K562 (cell line): ENCODE measurements at regions not wholly inside any gene's neighbourhood (a gene's known extent, or its start where the extent isn't known, plus 50 kb on each side); places are given as distances from the start of the nearest gene placed in this dataset.

Source experiments
- CBX1 ChIP-seq: sonication (generic); IDR thresholded peaks from 2 replicates; pipeline ENCODE4 v1.6.1; 2016; ENCODE audit warnings: antibody characterized with exemption, low read depth, mild to moderate bottlenecking
- CHCHD3 ChIP-seq: fragments of 250-450 bp; sonication (Bioruptor Pico); IDR thresholded peaks from 2 replicates; pipeline ENCODE4 v2.1.2; 2022; ENCODE audit warnings: mild to moderate bottlenecking
- GTF2F1 ChIP-seq: IDR thresholded peaks from 2 replicates; pipeline ENCODE4 v1.6.1; 2011; ENCODE audit warnings: low read depth, low read length, improper control_type of control experiment
- JUN ChIP-seq, 2 experiments: sonication (generic) in 1 of 2; formaldehyde crosslinking in 1 of 2; IDR thresholded peaks; 2 replicates each; pipeline versions ENCODE4 v1.6.1 to v1.8.0; 2012 to 2022; ENCODE audit warnings: borderline replicate concordance in 2 of 2, mild to moderate bottlenecking in 2 of 2, improper control_type of control experiment in 1 of 2, low read depth in 1 of 2, low read length in 1 of 2, missing genetic modification reagents in 1 of 2
- SIN3A ChIP-seq, 2 experiments: fragments of 150-350 bp in 1 of 2; IDR thresholded peaks; 2 replicates each; pipeline ENCODE4 v1.6.1; 2011 to 2016; ENCODE audit warnings: borderline replicate concordance in 2 of 2, low read depth in 2 of 2, low read length in 2 of 2, mild to moderate bottlenecking in 2 of 2, moderate library complexity in 2 of 2; ENCODE audit not compliant: control insufficient read depth in 1 of 2
- TGIF2 ChIP-seq: sonication (generic); formaldehyde crosslinking; IDR thresholded peaks from 2 replicates; pipeline ENCODE4 v1.8.1; 2022; ENCODE audit warnings: mild to moderate bottlenecking, missing genetic modification reagents, moderate library complexity
- ZC3H4 ChIP-seq: sonication (generic); formaldehyde crosslinking; IDR thresholded peaks from 2 replicates; pipeline ENCODE4 v1.9.0; 2021; ENCODE audit warnings: missing genetic modification reagents, borderline replicate concordance
- ZFX ChIP-seq: sonication (generic); formaldehyde crosslinking; IDR thresholded peaks from 2 replicates; pipeline ENCODE4 v1.8.0; 2022; ENCODE audit warnings: mild to moderate bottlenecking, missing genetic modification reagents, moderate library complexity
- TF ChIP-seq, protein P1 (sequence below): sonication (generic); formaldehyde crosslinking; IDR thresholded peaks from 2 replicates; pipeline ENCODE4 v1.8.0; 2022; ENCODE audit warnings: mild to moderate bottlenecking, missing genetic modification reagents
- TF ChIP-seq, protein P2 (sequence below), 2 experiments: fragments of 450-650 bp in 1 of 2; IDR thresholded peaks; 2 replicates each; pipeline ENCODE4 v1.6.1; 2011 to 2017; ENCODE audit warnings: low read depth in 2 of 2, antibody characterized with exemption in 1 of 2, borderline replicate concordance in 1 of 2, low read length in 1 of 2, mild to moderate bottlenecking in 1 of 2, mixed read lengths in 1 of 2; ENCODE audit not compliant: control insufficient read depth in 1 of 2
- TF ChIP-seq, protein P3 (sequence below): sonication (generic); formaldehyde crosslinking; IDR thresholded peaks from 2 replicates; pipeline ENCODE4 v1.8.0; 2022; ENCODE audit warnings: missing genetic modification reagents, mild to moderate bottlenecking, borderline replicate concordance

DNA sequence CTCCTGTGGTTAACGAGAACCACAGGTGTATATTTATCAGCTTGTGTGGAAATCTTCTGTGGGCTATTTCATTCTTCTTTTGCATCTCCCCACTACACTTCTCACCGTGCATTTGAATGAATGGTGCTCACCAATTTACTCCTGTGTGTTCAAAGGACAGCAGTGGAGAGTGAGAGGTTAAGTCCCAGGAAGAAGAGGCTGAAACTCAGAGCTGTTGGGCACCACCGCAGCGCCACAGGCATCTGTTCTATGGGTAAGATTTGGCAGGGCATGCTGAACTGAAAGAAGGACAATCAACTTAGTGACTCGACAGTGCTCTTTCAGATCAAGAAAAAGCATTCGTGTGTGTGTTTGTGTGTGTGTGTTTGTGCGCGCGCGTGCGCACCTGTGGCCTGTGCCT lies 297.9 kb upstream of the SIX2 start:
- TF ChIP-seq TGIF2 (CRISPR knock-in tag) (no peak), CHCHD3 (no peak), ZC3H4 (CRISPR knock-in tag) (no peak), GTF2F1 (no peak), JUN (IDR thresholded peaks at IDR 0.05; ENCODE audit: borderline replicate concordance, low read depth, low read length) (no peak), JUN (CRISPR knock-in tag; IDR thresholded peaks at IDR 0.05; ENCODE audit: borderline replicate concordance) (no peak), ZFX (CRISPR knock-in tag) (no peak), CBX1 (no peak), SIN3A (IDR thresholded peaks at IDR 0.05; ENCODE audit: borderline replicate concordance in 2 of 2, control insufficient read depth in 1 of 2, low read depth in 2 of 2, low read length in 2 of 2) (no peak)
- TF ChIP-seq, protein P1, sequence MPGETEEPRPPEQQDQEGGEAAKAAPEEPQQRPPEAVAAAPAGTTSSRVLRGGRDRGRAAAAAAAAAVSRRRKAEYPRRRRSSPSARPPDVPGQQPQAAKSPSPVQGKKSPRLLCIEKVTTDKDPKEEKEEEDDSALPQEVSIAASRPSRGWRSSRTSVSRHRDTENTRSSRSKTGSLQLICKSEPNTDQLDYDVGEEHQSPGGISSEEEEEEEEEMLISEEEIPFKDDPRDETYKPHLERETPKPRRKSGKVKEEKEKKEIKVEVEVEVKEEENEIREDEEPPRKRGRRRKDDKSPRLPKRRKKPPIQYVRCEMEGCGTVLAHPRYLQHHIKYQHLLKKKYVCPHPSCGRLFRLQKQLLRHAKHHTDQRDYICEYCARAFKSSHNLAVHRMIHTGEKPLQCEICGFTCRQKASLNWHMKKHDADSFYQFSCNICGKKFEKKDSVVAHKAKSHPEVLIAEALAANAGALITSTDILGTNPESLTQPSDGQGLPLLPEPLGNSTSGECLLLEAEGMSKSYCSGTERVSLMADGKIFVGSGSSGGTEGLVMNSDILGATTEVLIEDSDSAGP (CRISPR knock-in tag): no peak
- TF ChIP-seq, protein P2, sequence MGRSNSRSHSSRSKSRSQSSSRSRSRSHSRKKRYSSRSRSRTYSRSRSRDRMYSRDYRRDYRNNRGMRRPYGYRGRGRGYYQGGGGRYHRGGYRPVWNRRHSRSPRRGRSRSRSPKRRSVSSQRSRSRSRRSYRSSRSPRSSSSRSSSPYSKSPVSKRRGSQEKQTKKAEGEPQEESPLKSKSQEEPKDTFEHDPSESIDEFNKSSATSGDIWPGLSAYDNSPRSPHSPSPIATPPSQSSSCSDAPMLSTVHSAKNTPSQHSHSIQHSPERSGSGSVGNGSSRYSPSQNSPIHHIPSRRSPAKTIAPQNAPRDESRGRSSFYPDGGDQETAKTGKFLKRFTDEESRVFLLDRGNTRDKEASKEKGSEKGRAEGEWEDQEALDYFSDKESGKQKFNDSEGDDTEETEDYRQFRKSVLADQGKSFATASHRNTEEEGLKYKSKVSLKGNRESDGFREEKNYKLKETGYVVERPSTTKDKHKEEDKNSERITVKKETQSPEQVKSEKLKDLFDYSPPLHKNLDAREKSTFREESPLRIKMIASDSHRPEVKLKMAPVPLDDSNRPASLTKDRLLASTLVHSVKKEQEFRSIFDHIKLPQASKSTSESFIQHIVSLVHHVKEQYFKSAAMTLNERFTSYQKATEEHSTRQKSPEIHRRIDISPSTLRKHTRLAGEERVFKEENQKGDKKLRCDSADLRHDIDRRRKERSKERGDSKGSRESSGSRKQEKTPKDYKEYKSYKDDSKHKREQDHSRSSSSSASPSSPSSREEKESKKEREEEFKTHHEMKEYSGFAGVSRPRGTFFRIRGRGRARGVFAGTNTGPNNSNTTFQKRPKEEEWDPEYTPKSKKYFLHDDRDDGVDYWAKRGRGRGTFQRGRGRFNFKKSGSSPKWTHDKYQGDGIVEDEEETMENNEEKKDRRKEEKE (IDR thresholded peaks at IDR 0.05; ENCODE audit: borderline replicate concordance in 1 of 2, control insufficient read depth in 1 of 2, low read depth in 2 of 2, low read length in 1 of 2): no peak
- TF ChIP-seq, protein P3, sequence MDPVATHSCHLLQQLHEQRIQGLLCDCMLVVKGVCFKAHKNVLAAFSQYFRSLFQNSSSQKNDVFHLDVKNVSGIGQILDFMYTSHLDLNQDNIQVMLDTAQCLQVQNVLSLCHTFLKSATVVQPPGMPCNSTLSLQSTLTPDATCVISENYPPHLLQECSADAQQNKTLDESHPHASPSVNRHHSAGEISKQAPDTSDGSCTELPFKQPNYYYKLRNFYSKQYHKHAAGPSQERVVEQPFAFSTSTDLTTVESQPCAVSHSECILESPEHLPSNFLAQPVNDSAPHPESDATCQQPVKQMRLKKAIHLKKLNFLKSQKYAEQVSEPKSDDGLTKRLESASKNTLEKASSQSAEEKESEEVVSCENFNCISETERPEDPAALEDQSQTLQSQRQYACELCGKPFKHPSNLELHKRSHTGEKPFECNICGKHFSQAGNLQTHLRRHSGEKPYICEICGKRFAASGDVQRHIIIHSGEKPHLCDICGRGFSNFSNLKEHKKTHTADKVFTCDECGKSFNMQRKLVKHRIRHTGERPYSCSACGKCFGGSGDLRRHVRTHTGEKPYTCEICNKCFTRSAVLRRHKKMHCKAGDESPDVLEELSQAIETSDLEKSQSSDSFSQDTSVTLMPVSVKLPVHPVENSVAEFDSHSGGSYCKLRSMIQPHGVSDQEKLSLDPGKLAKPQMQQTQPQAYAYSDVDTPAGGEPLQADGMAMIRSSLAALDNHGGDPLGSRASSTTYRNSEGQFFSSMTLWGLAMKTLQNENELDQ (CRISPR knock-in tag): no peak
